ENCODE measurements at regions not wholly inside any gene's neighbourhood (a gene's known extent, or its start where the extent isn't known, plus 50 kb on each side); places are given as distances from the start of the nearest gene placed in this dataset.
"Not testable (repeated sequence)": the region's sequence is repeated elsewhere in the genome, so short reads cannot be mapped to it uniquely, and the experiment has no call there.

DNA sequence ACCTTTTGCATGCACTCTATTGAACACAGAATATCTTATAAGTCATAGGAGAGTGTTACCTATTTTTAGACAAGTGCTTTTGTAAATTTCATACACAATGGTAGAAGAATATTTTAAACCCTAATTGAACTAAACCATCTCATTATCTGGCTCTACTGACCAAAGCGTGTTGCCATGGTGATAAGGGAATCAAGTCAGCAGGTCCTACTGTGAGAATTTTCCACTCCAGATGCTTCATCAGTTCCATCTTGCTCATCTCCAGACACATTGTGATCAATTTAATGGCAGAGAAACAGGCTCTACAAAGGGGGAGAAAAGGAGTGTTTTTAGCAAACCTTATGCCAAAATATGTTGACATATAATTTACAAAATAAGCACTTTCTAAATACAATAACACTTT, 621.9 kb upstream of the GHITM start:
- no peak for DNase-seq (ENCODE audit: low read depth)

DNA sequence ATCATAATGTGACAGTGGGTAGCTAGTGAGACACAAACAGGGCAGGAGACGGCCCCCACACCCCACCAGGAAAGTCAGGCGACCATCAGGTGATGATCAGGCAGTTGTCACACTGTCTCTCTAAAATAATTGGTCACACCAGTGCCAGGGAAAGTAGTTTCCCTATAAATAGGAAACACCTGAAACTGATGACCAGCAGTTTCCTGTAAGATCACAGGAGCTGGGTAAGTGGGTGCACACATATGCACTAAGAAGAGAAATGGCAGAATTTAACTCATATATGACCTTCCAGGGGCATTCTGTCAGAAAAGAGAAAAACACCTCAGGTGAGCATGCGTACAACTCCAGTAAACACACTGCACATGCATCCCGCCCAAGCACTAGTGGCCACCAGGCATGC, 620.5 kb upstream of the GHITM start:
- no peak for DNase-seq (ENCODE audit: low read depth)

DNA sequence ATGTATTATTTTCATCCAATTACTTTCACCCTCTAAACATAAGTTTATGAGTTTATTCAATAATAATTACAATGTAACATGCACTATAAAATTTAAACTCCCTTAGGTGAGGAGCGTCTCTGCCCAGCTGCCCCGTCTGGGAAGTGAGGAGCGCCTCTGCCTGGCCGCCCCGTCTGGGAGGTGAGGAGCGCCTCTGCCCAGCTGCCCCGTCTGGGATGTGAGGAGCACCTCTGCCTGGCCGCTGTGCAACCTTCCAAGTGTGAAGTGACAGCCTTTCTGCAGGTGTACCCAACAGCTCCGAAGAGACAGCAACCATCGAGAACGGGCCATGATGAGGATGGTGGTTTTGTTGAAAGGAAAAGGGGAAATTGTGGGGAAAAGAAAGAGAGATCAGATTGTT, 618.9 kb upstream of the GHITM start:
- DNase-seq (ENCODE audit: low read depth) = not testable (repeated sequence)

DNA sequence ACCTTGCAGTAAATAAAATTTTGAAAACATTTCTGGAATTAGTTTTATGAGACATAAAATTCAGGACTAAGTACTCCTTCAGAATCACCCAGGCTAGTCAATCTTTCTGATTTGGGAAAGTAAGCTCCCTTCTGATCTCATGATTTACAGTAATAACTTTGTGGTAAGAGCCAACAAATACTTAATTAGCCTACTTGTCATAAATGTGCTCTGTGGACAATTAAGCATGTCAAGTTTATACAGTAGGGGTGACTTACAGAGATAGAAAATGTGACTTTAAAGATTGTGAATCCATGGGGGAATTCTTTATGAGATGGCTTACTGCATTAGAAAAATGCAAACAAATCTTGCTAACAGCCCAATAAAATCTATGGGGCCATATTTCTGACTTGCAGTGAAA, 616.9 kb upstream of the GHITM start:
- DNase-seq (ENCODE audit: low read depth) = no peak

DNA sequence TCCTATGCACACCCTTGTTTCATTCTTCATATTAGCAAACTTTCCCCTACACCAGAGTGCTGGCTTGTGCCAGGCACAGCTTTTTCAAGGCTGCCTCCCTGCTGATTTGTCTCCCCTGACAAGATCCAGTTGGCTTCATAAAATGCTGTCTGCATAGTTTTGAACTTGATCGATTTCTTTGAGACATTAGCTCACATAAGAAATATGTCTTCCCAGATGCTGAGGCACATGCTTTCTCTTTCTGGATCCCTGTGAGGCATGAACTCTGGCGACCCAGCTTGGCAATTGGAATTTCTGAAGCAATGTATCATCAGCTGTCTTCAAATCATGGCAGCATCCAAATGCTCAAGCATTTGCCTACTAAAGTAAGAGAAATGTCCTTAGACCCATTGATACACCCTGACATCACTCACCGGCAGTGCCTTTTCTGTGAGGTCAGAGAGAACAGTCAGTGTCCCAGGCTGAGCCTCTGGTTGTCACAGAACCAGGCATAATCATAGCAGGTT, 616.4 kb upstream of the GHITM start:
- no peak for DNase-seq (ENCODE audit: low read depth)

DNA sequence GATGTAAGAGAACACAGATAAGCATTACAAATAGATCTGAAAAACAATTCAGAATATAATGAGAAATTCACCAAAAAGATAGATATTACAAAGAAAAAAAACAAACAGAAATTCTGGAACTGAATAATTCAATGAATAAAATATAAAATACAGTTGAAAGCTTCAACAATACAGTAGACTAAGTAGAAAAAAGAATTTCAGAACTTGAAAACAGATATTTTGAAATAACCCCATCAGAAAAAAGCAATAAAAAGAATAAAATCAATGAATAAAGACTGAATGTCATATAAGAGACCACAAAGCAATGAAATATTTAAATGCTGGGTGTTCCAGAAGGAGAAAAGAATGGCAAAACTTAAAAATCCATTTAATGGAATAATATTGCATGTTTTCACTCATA, 611.4 kb upstream of the GHITM start:
- no peak for DNase-seq (ENCODE audit: low read depth)

DNA sequence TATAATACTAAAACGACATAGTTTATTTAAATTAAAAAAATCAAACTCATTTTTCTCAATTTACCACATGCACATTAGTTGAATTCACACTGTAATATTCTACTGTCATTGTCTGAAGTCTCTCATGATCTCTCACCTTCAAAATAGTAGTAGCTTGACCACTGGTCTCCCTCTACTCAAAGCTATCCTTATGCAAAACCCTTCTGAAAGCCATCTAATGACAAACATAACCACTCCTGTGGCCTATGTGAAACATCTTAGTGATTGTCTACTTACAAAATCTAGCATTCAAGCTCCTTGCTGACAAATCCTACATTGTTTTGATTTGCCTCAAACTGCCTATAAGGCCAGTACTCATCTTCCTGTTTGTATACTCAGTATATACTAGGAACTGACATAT, 606.0 kb upstream of the GHITM start:
- DNase-seq (ENCODE audit: low read depth) = no peak

DNA sequence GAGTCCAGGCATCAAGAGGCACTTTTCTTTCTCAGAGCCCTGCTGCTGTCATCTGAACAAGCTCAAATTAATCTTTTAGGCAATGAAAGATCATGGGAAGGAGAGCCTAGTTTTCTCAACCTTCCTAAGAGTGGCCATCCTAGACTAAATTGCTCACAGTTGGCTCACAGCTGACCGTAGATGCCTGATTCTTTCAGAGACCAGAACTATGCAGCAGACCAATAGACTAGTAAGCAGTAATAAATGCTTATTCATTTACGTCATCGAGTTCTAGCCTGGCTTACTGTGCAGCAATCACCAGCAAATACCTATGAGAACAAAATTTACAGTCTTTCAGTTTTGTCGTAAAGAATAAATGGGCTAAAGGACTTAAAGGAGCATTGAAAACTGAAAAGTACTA, 602.9 kb upstream of the GHITM start:
- DNase-seq (ENCODE audit: low read depth) = no peak

DNA sequence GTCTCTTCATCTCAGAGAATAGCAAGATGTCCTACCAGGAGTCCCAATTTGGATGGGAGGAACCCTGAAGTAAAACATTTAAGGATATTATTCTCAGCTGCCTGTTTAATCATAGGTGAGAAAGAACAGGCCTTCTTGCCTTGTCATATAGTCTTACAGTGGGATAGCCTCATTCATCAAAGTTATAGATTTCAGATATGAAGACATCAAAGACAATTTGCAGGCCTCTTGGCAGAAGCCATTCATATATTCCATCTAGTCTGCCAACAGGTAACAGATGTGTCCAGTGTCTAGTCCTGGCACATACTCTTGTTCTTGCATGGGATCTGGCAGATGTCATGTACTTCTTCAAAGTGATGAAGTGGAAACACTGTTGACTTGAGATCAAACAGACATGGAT, 601.3 kb upstream of the GHITM start:
- DNase-seq (ENCODE audit: low read depth) = no peak

DNA sequence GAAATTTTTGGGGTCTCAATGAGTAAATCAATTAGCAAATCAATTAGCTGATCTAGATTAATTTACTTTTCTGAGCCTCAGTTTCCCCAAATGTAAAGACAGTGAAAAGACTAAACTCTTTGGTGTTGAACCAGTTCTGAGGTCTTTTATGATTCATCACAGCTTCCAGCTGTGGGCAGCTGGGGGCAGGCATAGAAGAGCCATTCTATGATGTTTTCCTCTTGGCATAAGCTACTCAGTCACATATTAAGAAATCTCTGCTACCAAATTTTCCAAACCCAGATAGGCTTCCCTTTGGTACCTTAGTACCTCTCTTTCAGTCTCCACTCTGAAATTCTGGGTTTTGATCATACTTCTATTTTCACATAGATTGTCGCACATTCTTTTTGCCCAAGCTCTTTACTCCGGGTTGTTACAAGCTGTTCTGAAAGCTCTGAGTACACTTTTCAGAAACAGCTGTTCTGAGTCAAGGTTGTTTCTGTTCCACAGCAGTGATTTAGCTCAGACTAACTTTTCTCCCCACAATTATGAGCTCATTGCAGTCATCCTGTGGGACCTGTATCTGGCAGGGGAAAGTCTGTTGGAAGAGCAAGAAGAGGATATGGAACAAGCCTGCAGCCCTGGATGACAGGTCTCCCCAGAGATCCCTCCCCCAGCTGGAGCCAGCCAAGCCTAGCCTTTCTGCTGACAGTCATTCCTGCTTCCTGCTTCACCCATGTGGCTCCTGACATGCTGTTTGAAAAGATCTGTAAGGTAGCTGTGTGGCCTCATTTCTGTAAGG, 599.6 kb upstream of the GHITM start:
- no peak for DNase-seq (ENCODE audit: low read depth)

DNA sequence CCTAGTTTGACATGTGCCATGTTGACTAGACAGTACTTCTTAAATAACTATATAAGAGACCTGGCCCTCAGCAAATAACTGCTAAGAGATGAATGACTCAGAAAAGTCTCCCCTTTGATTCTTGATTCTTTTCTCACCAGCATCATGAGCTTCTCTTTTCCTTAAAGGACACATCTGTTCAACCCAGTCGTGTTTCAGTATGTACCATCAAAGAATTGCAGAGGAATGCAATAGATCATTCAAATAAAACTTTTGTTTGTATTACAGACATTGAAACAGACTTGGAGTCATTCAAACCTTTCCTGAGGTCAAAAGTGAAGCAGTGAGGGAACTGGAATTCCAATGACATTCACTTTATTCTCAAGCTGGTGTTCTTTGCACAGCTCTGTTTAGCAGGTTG, 598.3 kb upstream of the GHITM start:
- no peak for DNase-seq (ENCODE audit: low read depth)

DNA sequence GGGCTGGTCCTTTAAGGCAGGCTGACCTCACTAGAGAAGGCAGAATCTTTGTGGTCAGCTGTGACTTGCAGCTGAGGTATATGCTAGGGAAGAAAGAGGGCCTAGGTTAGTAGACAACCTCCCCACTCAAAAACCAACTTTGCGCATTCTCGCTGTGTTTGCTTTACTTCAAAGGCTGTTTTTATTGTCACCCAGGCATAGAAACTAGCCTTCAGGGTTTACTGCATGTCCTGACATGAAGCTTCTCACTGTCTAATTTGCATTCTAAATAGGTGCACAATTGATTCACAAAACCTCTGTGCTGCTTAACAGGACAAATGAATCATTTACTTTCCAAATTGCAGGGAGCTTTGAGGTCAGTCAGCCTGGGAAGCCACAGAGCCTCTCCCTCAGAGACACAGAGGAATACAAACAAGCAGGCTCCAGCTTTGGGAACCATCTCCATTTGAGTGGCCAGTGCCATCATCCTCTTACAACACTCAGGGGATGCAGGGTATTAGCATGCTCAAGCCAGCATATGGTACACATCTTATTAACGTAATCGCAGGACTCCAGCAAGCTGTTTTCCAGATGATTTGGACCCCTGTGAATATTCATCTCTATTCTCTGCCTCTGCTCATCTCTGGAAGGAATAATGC, 596.4 kb upstream of the GHITM start:
- DNase-seq (ENCODE audit: low read depth) = no peak

DNA sequence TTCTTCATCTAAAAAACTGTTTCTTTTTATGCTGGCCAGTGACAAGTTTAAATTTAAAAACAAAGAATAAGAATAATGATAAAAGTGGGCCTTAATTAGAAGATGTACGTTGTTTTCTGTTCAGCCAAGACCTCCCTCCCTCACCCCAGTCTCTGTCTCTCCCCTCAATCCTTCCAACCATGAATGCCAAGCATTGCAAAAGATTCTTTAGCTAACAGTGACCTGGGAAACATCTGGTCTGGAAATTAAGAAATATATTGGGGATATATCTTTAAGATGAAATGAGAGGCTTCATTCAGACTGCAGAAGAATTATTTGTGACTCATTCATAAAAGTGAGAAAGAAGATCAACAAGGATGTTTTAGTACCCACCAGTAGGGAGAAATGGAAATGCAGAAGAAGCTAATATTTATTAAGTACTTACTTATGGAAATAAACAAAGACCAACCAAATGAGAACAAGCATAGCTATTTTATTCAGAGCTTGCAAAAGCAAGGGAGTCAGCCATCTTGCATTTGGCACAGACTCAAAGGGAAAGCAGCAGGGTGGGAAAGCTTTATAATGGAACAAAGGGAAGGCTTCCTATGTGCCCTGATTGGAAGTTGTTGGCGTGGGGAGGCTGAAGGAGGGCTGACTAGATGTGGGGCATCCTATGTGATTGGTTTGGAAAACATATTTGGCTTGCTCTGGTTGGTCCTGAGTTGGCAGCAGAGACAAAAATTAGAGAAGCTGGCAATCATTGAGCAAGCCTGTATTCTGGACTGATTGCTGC, 595.4 kb upstream of the GHITM start:
- DNase-seq (ENCODE audit: low read depth) = no peak

DNA sequence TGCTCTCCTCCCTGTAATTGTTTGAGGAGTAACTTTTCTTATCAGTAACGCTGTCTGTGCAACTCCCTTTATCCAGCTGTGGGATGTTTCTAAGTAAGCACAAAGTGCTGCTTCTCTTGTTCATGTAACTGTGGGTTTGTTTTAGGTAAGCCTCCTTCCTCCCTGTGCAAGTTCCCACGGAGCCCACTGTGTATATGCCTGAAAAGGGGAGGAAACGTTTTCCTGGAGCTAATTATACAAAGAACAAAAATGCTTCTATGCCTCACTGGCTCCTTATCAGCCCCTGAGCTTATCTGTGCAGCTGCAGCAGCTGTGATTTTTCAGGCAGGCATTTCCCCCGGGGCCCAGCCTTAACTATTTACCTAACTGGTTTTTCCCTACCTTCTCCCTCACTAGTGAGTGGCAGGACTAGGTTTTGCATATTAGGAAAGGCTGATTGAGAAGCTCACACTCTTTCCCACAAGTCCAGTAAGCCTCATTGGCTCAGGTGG, 593.4 kb upstream of the GHITM start:
- no peak for DNase-seq (ENCODE audit: low read depth)

DNA sequence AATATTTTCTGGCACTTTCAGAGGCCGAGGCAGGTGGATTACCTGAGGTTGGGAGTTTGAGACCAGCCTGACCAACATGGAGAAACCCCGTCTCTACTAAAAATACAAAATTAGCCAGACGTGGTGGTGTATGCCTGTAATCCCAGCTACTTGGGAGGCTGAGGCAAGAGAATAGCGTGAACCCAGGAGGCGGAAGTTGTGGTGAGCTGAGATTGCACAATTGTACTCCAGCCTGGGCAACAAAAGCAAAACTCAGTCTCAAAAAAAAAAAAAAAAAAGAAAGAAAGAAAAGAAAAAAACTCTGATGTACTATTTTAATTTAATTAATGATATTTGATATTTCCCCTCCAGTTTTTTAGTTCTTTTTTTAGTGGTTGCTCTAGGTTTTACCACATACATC, 588.1 kb upstream of the GHITM start:
- not testable (repeated sequence) for DNase-seq (ENCODE audit: low read depth)

DNA sequence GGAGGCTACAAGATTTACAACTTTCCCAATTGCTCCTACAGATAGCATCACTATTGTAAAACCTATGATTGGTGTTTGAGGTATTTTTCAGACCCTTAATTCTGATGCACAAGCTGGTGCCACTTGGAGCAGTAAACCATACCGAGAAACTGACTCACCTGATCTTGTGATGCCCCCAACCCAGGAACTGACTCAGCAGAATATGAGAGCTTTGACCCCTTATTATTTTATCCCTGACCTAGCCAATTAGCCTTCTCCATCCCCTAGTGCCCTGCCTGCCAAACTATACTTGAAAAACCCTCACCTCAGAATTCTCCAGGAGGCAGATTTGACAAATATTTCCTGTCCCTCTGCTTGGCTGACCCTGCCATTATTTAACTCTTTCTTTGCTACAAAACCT, 585.9 kb upstream of the GHITM start:
- no peak for DNase-seq (ENCODE audit: low read depth)

DNA sequence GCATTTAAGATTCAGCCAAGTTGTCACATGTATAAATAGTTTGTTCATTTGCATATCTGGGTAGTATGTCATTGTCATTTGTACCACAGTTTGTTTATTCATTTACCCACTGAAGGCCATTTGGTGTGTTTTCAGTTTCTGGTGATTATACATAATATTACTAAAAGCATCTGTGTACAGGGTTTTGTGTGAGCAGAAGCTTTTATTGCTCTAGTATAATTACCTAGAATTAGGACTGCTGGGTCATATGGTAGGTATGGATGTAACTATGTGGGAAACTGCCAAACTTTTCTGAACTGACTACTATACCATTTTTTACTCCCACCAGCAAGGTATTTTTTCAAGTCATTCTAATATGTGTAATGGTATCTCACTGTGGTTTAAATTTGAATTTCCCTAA, 584.0 kb upstream of the GHITM start:
- DNase-seq (ENCODE audit: low read depth) = no peak

DNA sequence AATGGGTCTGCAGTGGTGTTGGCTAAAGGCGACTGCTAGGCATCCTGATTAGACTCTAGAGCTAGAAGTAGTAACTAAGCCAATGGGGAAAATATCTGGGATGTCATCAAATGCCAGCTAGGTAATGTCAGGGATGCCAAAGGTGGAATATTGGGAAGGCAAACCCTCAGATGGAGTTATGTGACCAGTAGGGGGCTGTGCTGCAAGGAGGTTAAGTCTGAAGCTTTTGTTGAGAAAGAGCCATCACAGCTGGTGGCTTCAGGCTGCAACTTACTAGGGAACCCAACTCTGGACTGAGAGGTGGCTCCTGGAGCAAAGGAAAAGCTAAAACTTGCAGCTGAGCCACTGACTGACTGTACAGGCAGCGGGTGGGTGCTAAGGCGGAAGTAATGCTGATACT, 576.9 kb upstream of the GHITM start:
- DNase-seq (ENCODE audit: low read depth) = no peak

DNA sequence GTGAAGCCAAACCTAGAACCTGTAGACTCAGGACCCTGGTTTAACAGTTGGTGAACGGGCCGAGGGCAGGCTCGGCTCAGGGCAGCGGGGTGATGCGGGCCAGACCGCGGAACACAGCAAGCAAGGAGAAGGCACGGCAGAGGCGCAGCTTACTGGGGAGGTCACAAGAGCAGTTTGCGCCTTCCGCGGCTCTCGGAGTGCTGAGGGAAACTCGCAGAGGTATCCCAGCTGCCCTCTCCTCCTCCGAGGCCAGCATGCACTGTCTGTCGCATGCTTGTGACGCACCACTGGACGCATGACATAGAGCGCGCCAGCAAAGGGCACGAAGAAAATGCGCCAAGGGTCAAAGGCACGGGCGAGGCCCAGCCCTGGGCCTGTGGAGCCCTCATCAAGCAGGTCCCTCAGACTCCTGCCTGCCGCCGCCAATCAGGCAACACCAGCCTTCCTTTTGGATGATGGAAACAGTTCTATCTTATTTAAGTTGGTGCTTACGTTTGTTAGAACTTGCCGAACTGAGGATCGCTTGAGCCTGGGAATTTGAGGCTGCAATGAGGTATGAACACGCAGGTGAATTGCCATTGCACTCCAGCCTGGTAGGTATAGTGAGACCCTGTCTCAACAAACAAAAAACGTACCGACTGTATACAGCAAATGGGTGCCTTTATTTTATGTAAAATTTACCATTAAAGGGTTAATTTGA, 574.3 kb upstream of the GHITM start:
- no peak for DNase-seq (ENCODE audit: low read depth)

DNA sequence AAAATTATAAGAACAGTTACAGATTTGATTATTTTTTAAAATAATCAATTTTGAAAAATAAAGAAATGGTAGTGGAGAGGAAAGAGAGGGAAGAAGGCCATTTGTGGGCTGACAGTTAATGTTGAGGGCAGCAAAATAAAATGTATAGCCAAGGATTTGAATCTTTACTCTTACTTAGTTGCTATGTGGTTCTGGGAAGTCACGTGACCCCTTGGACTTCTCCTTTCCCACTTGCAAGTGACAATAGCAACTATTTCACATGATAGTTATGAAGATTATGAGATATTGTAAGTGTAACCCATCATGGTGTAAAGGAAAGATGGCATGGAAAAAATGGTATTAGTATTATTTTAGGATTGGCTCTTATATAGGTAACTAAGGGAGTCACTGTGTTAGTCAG, 567.3 kb upstream of the GHITM start:
- no peak for DNase-seq (ENCODE audit: low read depth)

DNA sequence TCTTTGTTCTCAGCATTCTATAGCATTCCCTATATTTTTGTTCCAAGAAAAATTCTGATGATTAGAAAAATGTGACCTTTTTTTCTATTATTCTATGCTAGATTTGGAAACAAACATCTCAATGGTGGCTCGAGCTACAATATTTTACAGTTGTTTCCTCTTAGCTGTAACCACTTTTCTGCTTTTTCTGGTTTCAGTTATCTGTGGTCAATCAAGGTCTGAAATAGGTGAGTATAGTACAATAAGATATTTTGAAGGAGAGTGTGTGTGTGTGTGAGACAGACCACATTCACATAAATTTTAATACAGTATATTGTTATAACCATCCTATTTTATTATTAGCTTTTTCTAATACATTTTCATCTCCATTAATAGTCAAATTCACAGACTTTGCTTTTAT, 564.5 kb upstream of the GHITM start:
- DNase-seq (ENCODE audit: low read depth) = no peak

DNA sequence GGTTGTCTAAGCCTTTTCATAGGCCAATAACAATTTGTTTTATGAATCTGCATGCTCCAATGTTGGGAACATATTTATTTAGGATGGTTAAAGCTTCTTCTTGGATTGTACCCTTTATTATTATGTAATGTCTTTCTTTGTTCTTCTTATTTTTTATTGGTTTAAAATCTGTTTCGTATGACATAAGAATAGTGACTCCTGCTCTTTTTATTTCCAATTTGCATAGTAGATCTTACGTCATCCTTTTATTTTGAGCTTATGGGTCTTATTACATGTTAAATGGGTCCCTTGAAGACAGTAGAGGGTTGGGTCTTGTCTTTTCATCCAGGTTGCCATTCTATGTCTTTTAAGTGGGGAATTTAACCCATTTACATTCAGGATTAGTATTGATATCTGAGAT, 561.9 kb upstream of the GHITM start:
- DNase-seq (ENCODE audit: low read depth) = no peak
